WTC11 (cell line): ENCODE measurements at regions not wholly inside any gene's neighbourhood (a gene's known extent, or its start where the extent isn't known, plus 50 kb on each side); places are given as distances from the start of the nearest gene placed in this dataset.
"Not testable (repeated sequence)": the region's sequence is repeated elsewhere in the genome, so short reads cannot be mapped to it uniquely, and the experiment has no call there.

Experiments used
- ATAC-seq: fragments of 200-7000 bp; cut with Tn5 transposase; 2 replicates; pipeline ENCODE4 v1.10.0; 2021; ENCODE audit warnings: mild to moderate bottlenecking, moderate library complexity
- CTCF ChIA-PET: fragments of 300-600 bp; sonication (Branson Sonifier 250); formaldehyde crosslinking; loops from one replicate; lab custom pipeline; 2021; ENCODE audit warnings: antibody characterized with exemption; lab: Charles Lee
- POLR2A ChIA-PET: fragments of 350-600 bp; sonication (Branson Sonifier 250); formaldehyde crosslinking; loops from one replicate; lab custom pipeline; 2021; ENCODE audit warnings: antibody characterized with exemption; lab: Charles Lee
- DNase-seq: peaks from one replicate; pipeline ENCODE4 v3.0.0; 2021; ENCODE audit warnings: low spot score
- H3K27ac Mint-ChIP-seq: 2 replicates; pipeline ENCODE4 v1.8.0; 2021; ENCODE audit warnings: mixed read lengths
- H3K27me3 Mint-ChIP-seq: 2 replicates; pipeline ENCODE4 v1.8.0; 2021; ENCODE audit warnings: low read depth, mild to moderate bottlenecking, moderate library complexity, mixed read lengths
- H3K36me3 Mint-ChIP-seq: 2 replicates; pipeline ENCODE4 v1.8.0; 2021; ENCODE audit warnings: mixed read lengths
- H3K4me1 Mint-ChIP-seq: 2 replicates; pipeline ENCODE4 v1.8.0; 2022; ENCODE audit warnings: mixed read lengths
- H3K4me3 Mint-ChIP-seq: 2 replicates; pipeline ENCODE4 v1.8.0; 2021; ENCODE audit warnings: mild to moderate bottlenecking, moderate library complexity, mixed read lengths
- H3K9me3 Mint-ChIP-seq: 2 replicates; pipeline ENCODE4 v1.8.0; 2021; ENCODE audit warnings: mixed read lengths
- ETV6 ChIP-seq: sonication (generic); formaldehyde crosslinking; IDR thresholded peaks from 2 replicates; pipeline ENCODE4 v1.8.1; 2022; ENCODE audit warnings: mild to moderate bottlenecking, missing genetic modification reagents
- JAZF1 ChIP-seq: fragments of 250-450 bp; sonication (Bioruptor Pico); IDR thresholded peaks from 2 replicates; pipeline ENCODE4 v1.9.0; 2021; ENCODE audit warnings: moderate library complexity, mild to moderate bottlenecking, inconsistent platforms
- JUN ChIP-seq: sonication (generic); formaldehyde crosslinking; IDR thresholded peaks from 2 replicates; pipeline ENCODE4 v1.8.0; 2023; ENCODE audit warnings: mild to moderate bottlenecking, missing genetic modification reagents
- PRDM15 ChIP-seq: sonication (generic); formaldehyde crosslinking; IDR thresholded peaks from 2 replicates; pipeline ENCODE4 v1.8.0; 2022; ENCODE audit warnings: missing genetic modification reagents
- USF1 ChIP-seq: sonication (generic); formaldehyde crosslinking; IDR thresholded peaks from 2 replicates; pipeline ENCODE4 v1.8.0; 2022; ENCODE audit warnings: mild to moderate bottlenecking, missing genetic modification reagents
- USF2 ChIP-seq: sonication (generic); formaldehyde crosslinking; IDR thresholded peaks from 2 replicates; pipeline ENCODE4 v1.8.1; 2023; ENCODE audit warnings: mild to moderate bottlenecking, missing genetic modification reagents, moderate library complexity
- ZNF512 ChIP-seq: sonication (generic); formaldehyde crosslinking; IDR thresholded peaks from 2 replicates; pipeline ENCODE4 v1.8.1; 2022; ENCODE audit warnings: missing genetic modification reagents, borderline replicate concordance

GRCh38 chr3:127044996-127045395 is 62.1 kb downstream of the PLXNA1 start:
- H3K9me3 Mint-ChIP-seq = peaks cover 28% of the 10 kb centered on the region
- CTCF ChIA-PET = interaction anchor here (0.6 kb wide), 1 partner anchor 1417 kb away, joined by 3 read pairs; no protein-coding TSS in a partner anchor
- no peak overlapping the region for H3K27ac Mint-ChIP-seq
- TF ChIP-seq ZNF512 (no peak), USF2 (CRISPR knock-in tag) (peak; percentile 80), USF1 (CRISPR knock-in tag) (peak; percentile 59)
- peaks cover 6% of the 10 kb centered on the region for H3K36me3 Mint-ChIP-seq
- peak; percentile 41 for ATAC-seq
- peak overlapping the region; percentile 49 for H3K4me3 Mint-ChIP-seq
- H3K4me1 Mint-ChIP-seq = peaks cover 28% of the 10 kb centered on the region
- H3K27me3 Mint-ChIP-seq = no peaks in the 10 kb centered on the region
- POLR2A ChIA-PET = no interaction called here
- DNase-seq = peak; percentile 37

- TF ChIP-seq JUN (CRISPR knock-in tag) (no peak), ZNF512 (0 out of 2 replicates have a peak, but pooled peaks have one; percentile 78)
- TF ChIP-seq, all 79 proteins: peak for 1
- peaks cover 31% of the 10 kb centered on the region for H3K9me3 Mint-ChIP-seq
- H3K4me1 Mint-ChIP-seq = peaks cover 28% of the 10 kb centered on the region
- POLR2A ChIA-PET = no interaction called here
- DNase-seq (no peak), ATAC-seq (no peak)
- no peak overlapping the region for H3K27ac Mint-ChIP-seq
- H3K27me3 Mint-ChIP-seq = no peaks in the 10 kb centered on the region
- peaks cover 6% of the 10 kb centered on the region for H3K36me3 Mint-ChIP-seq
- H3K4me3 Mint-ChIP-seq = peak overlapping the region; percentile 49
- CTCF ChIA-PET = no interaction called here
Measured at GRCh38 chr3:127045435-127046045, 62.6 kb downstream of the PLXNA1 start.

GRCh38 chr3:127046690-127047089 is 63.8 kb downstream of the PLXNA1 start:
- H3K36me3 Mint-ChIP-seq, POLR2A ChIA-PET, CTCF ChIA-PET, H3K27ac Mint-ChIP-seq, H3K27me3 Mint-ChIP-seq, DNase-seq, ATAC-seq, H3K4me3 Mint-ChIP-seq: not testable (repeated sequence)
- H3K9me3 Mint-ChIP-seq = peaks cover 31% of the 10 kb centered on the region
- peaks cover 28% of the 10 kb centered on the region for H3K4me1 Mint-ChIP-seq

- peaks cover 6% of the 10 kb centered on the region for H3K4me1 Mint-ChIP-seq
- H3K9me3 Mint-ChIP-seq = peaks cover 35% of the 10 kb centered on the region
- no peaks in the 10 kb centered on the region for H3K27me3 Mint-ChIP-seq
- CTCF ChIA-PET = interaction anchor here (0.8 to 1.4 kb wide), 5 partner anchors 47 to 499 kb away, joined by 3 to 4 read pairs (median 3); partner anchors contain the start of gene PRR20G
- TF ChIP-seq PRDM15 (CRISPR knock-in tag) (no peak), ETV6 (CRISPR knock-in tag) (no peak), JAZF1 (CRISPR knock-in tag) (no peak)
- peak; percentile 50 for DNase-seq
- no peak overlapping the region for H3K4me3 Mint-ChIP-seq
- H3K36me3 Mint-ChIP-seq = peaks cover 6% of the 10 kb centered on the region
- POLR2A ChIA-PET = no interaction called here
- peak; percentile 91 for ATAC-seq
- H3K27ac Mint-ChIP-seq = no peak overlapping the region
Measured at GRCh38 chr3:127049393-127049792, 66.5 kb downstream of the PLXNA1 start.
